ENCODE measurements at regions not wholly inside any gene's neighbourhood (a gene's known extent, or its start where the extent isn't known, plus 50 kb on each side); places are given as distances from the start of the nearest gene placed in this dataset.

- Histone ChIP-seq H3K79me2 (no peaks in the 10 kb centered on the region), H3K4me1 (ENCODE audit: insufficient read depth) (no peaks in the 10 kb centered on the region), H3K4me2 (no peak overlapping the region), H3K27me3 (no peaks in the 10 kb centered on the region), H4K20me1 (ENCODE audit: insufficient read depth, poor library complexity, severe bottlenecking) (no peaks in the 10 kb centered on the region), H3K4me3 (no peak overlapping the region), H3K9me2 (replicated peaks; ENCODE audit: insufficient read depth) (no peaks in the 10 kb centered on the region), H3K27ac (no peak overlapping the region), H3K36me3 (replicated peaks; ENCODE audit: insufficient read depth, low read depth) (no peaks in the 10 kb centered on the region), H2AFZ (no peak overlapping the region), H3K9me3 (ENCODE audit: low read depth) (no peaks in the 10 kb centered on the region)
- WGBS (ENCODE audit: low lambda C conversion rate, missing lambda C conversion rate): 79% methylated on average over 3 of the region's 3 CpGs
- TF ChIP-seq EZH2phosphoT487 (IDR thresholded peaks at IDR 0.05; ENCODE audit: low read depth, severe bottlenecking, unreplicated experiment) (no peak), EZH2 (IDR thresholded peaks at IDR 0.05; ENCODE audit: borderline replicate concordance) (no peak), CTCF (IDR thresholded peaks at IDR 0.05; ENCODE audit: poor library complexity) (no peak)
- DNase-seq (ENCODE audit: low spot score): no peak
Measured at GRCh38 chr2:209344349-209344748, 79.5 kb upstream of the MAP2 start.

DNA sequence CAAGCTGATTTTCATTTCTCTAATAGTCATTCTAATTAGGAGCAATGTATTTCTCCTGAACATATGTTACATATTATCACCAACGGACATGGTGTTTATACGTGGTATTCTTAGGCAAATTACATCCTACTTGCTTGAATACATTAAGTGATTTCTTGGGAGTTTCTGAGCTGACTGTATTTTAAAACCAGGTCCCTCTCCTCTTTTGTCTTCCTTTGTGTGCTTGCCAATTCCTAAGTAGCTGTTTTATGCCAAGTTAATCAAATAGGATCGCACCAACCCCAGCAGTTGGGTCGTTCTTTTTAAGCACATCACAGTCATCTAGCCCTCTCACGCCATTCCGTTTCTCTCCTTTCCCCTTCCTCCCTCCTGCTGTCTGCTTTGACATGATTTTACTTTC is 75.4 kb upstream of the MAP2 start:
- H3K36me3 ChIP-seq (replicated peaks; ENCODE audit: insufficient read depth, low read depth): no peaks in the 10 kb centered on the region
- 40% methylated on average over 6 of the region's 6 CpGs for WGBS (ENCODE audit: low lambda C conversion rate, missing lambda C conversion rate)
- no peaks in the 10 kb centered on the region for H3K79me2 ChIP-seq
- no peak overlapping the region for H3K4me3 ChIP-seq
- no peak overlapping the region for H3K27ac ChIP-seq
- H3K4me2 ChIP-seq: no peak overlapping the region
- H3K9me2 ChIP-seq (replicated peaks; ENCODE audit: insufficient read depth): no peaks in the 10 kb centered on the region
- no peak for TF ChIP-seq EZH2 (IDR thresholded peaks at IDR 0.05; ENCODE audit: borderline replicate concordance)
- no peak for TF ChIP-seq EZH2phosphoT487 (IDR thresholded peaks at IDR 0.05; ENCODE audit: low read depth, severe bottlenecking, unreplicated experiment)
- no peak for TF ChIP-seq CTCF (IDR thresholded peaks at IDR 0.05; ENCODE audit: poor library complexity)
- H3K4me1 ChIP-seq (ENCODE audit: insufficient read depth): no peaks in the 10 kb centered on the region
- no peaks in the 10 kb centered on the region for H3K9me3 ChIP-seq (ENCODE audit: low read depth)
- H2AFZ ChIP-seq: no peak overlapping the region
- no peaks in the 10 kb centered on the region for H4K20me1 ChIP-seq (ENCODE audit: insufficient read depth, poor library complexity, severe bottlenecking)
- no peak for DNase-seq (ENCODE audit: low spot score)
- no peaks in the 10 kb centered on the region for H3K27me3 ChIP-seq

GRCh38 chr2:209351636-209352035 is 72.2 kb upstream of the MAP2 start:
- Histone ChIP-seq H3K27me3 (no peaks in the 10 kb centered on the region), H3K4me1 (ENCODE audit: insufficient read depth) (no peaks in the 10 kb centered on the region), H3K4me2 (no peak overlapping the region), H4K20me1 (ENCODE audit: insufficient read depth, poor library complexity, severe bottlenecking) (no peaks in the 10 kb centered on the region), H3K9me2 (replicated peaks; ENCODE audit: insufficient read depth) (no peaks in the 10 kb centered on the region), H3K79me2 (no peaks in the 10 kb centered on the region), H3K9me3 (ENCODE audit: low read depth) (no peaks in the 10 kb centered on the region), H2AFZ (no peak overlapping the region), H3K27ac (no peak overlapping the region), H3K4me3 (no peak overlapping the region), H3K36me3 (replicated peaks; ENCODE audit: insufficient read depth, low read depth) (no peaks in the 10 kb centered on the region)
- no peak for TF ChIP-seq EZH2 (IDR thresholded peaks at IDR 0.05; ENCODE audit: borderline replicate concordance)
- no peak for TF ChIP-seq CTCF (IDR thresholded peaks at IDR 0.05; ENCODE audit: poor library complexity)
- TF ChIP-seq EZH2phosphoT487 (IDR thresholded peaks at IDR 0.05; ENCODE audit: low read depth, severe bottlenecking, unreplicated experiment): no peak
- no peak for DNase-seq (ENCODE audit: low spot score)
- 72% methylated on average over 3 of the region's 3 CpGs for WGBS (ENCODE audit: low lambda C conversion rate, missing lambda C conversion rate)

GRCh38 chr2:209358992-209359391 is 64.9 kb upstream of the MAP2 start:
- TF ChIP-seq EZH2 (IDR thresholded peaks at IDR 0.05; ENCODE audit: borderline replicate concordance): no peak
- TF ChIP-seq CTCF (IDR thresholded peaks at IDR 0.05; ENCODE audit: poor library complexity): no peak
- no peak for TF ChIP-seq EZH2phosphoT487 (IDR thresholded peaks at IDR 0.05; ENCODE audit: low read depth, severe bottlenecking, unreplicated experiment)
- no peaks in the 10 kb centered on the region for H3K9me2 ChIP-seq (replicated peaks; ENCODE audit: insufficient read depth)
- no peaks in the 10 kb centered on the region for H3K27me3 ChIP-seq
- no peaks in the 10 kb centered on the region for H3K4me1 ChIP-seq (ENCODE audit: insufficient read depth)
- no peaks in the 10 kb centered on the region for H3K9me3 ChIP-seq (ENCODE audit: low read depth)
- WGBS (ENCODE audit: low lambda C conversion rate, missing lambda C conversion rate): 84% methylated on average over 2 of the region's 2 CpGs
- no peaks in the 10 kb centered on the region for H3K36me3 ChIP-seq (replicated peaks; ENCODE audit: insufficient read depth, low read depth)
- no peak overlapping the region for H2AFZ ChIP-seq
- no peaks in the 10 kb centered on the region for H3K79me2 ChIP-seq
- no peaks in the 10 kb centered on the region for H4K20me1 ChIP-seq (ENCODE audit: insufficient read depth, poor library complexity, severe bottlenecking)
- DNase-seq (ENCODE audit: low spot score): no peak
- no peak overlapping the region for H3K4me3 ChIP-seq
- no peak overlapping the region for H3K27ac ChIP-seq
- no peak overlapping the region for H3K4me2 ChIP-seq
